22Rv1 (cell line): ENCODE measurements at regions not wholly inside any gene's neighbourhood (a gene's known extent, or its start where the extent isn't known, plus 50 kb on each side); places are given as distances from the start of the nearest gene placed in this dataset.

Experiments
- ZFX ChIP-seq: fragments of 450-650 bp; IDR thresholded peaks from 2 replicates; pipeline ENCODE4 v1.6.1; 2017; ENCODE audit warnings: antibody characterized with exemption, borderline replicate concordance
- TF ChIP-seq, protein P1 (sequence below): fragments of 450-650 bp; IDR thresholded peaks from 2 replicates; pipeline ENCODE4 v1.5.1; 2017; ENCODE audit warnings: mild to moderate bottlenecking

DNA sequence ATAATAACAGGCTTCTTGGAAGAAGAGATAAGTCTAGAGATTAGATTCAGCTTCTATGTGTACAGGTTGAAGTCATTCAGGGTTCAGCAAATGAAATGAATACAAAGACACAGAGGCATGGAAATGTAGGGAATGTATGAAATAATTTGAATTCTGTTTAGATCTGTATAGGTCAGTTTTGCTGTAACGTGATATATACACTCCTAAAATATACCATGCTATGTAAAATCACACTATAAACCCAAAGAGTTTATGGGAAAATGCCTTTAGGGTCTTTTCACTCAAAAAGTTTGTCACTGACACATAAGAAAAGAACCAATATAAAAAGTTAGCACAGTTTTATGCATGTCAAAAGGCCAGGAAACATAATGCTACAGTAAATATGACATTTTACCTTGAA lies 854.0 kb downstream of the LRFN5 start:
- TF ChIP-seq, protein P1, sequence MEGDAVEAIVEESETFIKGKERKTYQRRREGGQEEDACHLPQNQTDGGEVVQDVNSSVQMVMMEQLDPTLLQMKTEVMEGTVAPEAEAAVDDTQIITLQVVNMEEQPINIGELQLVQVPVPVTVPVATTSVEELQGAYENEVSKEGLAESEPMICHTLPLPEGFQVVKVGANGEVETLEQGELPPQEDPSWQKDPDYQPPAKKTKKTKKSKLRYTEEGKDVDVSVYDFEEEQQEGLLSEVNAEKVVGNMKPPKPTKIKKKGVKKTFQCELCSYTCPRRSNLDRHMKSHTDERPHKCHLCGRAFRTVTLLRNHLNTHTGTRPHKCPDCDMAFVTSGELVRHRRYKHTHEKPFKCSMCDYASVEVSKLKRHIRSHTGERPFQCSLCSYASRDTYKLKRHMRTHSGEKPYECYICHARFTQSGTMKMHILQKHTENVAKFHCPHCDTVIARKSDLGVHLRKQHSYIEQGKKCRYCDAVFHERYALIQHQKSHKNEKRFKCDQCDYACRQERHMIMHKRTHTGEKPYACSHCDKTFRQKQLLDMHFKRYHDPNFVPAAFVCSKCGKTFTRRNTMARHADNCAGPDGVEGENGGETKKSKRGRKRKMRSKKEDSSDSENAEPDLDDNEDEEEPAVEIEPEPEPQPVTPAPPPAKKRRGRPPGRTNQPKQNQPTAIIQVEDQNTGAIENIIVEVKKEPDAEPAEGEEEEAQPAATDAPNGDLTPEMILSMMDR, result no peak
- no peak for TF ChIP-seq ZFX
